B cell (primary cell): ENCODE measurements at regions not wholly inside any gene's neighbourhood (a gene's known extent, or its start where the extent isn't known, plus 50 kb on each side); places are given as distances from the start of the nearest gene placed in this dataset.

ENCODE experiments used
- ATAC-seq: fragments of 200-7000 bp; cut with Tn5 transposase; one replicate; pipeline ENCODE4 v1.10.0; 2021; ENCODE audit warnings: low read depth, mild to moderate bottlenecking, moderate number of reproducible peaks, moderate library complexity
- CTCF ChIA-PET: fragments of 350-600 bp; sonication (Branson Sonifier 250); formaldehyde crosslinking; loops from one replicate; lab custom pipeline; 2021; ENCODE audit warnings: antibody characterized with exemption, inconsistent platforms; lab: Charles Lee
- POLR2A ChIA-PET: fragments of 350-600 bp; sonication (Branson Sonifier 250); formaldehyde crosslinking; loops from one replicate; lab custom pipeline; 2021; ENCODE audit warnings: antibody characterized with exemption; lab: Charles Lee
- DNase-seq: peaks from one replicate; pipeline ENCODE4 v3.0.0; 2013
- H2AFZ ChIP-seq: 2 replicates; pipeline ENCODE4 v1.6.1; 2012; ENCODE audit warnings: mild to moderate bottlenecking, low read depth, low read length; ENCODE audit not compliant: insufficient read depth, poor library complexity, severe bottlenecking
- H3K27ac ChIP-seq, 2 donors: 1 replicate in 1 of 2; 2 replicates in 1 of 2; pipeline ENCODE4 v1.5.1; 2012 to 2013; ENCODE audit warnings: low read length in 2 of 2, mild to moderate bottlenecking in 2 of 2, moderate library complexity in 1 of 2
- H3K27me3 ChIP-seq, 4 experiments: fragments of 200-600 bp in 1 of 4; sonication (generic) in 1 of 4; replicated peaks in 1 of 4; 1 replicate in 2 of 4; 2 replicates in 2 of 4; pipeline versions ENCODE4 v1.6.1 to v1.7.0; 2013 to 2016; ENCODE audit warnings: low read length in 3 of 4, mild to moderate bottlenecking in 2 of 4, mixed read lengths in 1 of 4, moderate library complexity in 1 of 4; ENCODE audit not compliant: insufficient read depth in 4 of 4, control insufficient read depth in 3 of 4; ENCODE audit errors: control extremely low read depth in 1 of 4
- H3K36me3 ChIP-seq, 2 experiments: replicated peaks in 1 of 2; 1 replicate in 1 of 2; 2 replicates in 1 of 2; pipeline versions ENCODE4 v1.6.1 to v1.7.1; 2013; ENCODE audit warnings: low read length in 1 of 2; ENCODE audit not compliant: insufficient read depth in 2 of 2, control insufficient read depth in 1 of 2; ENCODE audit errors: control extremely low read depth in 1 of 2, extremely low read depth in 1 of 2
- H3K4me1 ChIP-seq, 2 donors: fragments of 200-600 bp in 1 of 2; sonication (generic) in 1 of 2; 1 replicate in 1 of 2; 2 replicates in 1 of 2; pipeline versions ENCODE4 v1.5.1 to v1.6.1; 2013 to 2017; ENCODE audit warnings: low read length in 2 of 2; ENCODE audit not compliant: control insufficient read depth in 2 of 2, insufficient read depth in 2 of 2
- H3K4me2 ChIP-seq: replicated peaks from 2 replicates; pipeline ENCODE3; 2012; ENCODE audit warnings: mild to moderate bottlenecking, low read depth, low read length; ENCODE audit not compliant: poor library complexity, severe bottlenecking
- H3K4me3 ChIP-seq, 5 experiments: fragments of 200-600 bp in 1 of 5; sonication (generic) in 1 of 5; 1 replicate in 3 of 5; 2 replicates in 2 of 5; pipeline versions ENCODE4 v1.5.1 to v1.7.0; 2011 to 2016; ENCODE audit warnings: low read length in 4 of 5, mild to moderate bottlenecking in 4 of 5, low read depth in 2 of 5, control low read depth in 1 of 5, moderate library complexity in 1 of 5; ENCODE audit not compliant: insufficient read depth in 1 of 5; ENCODE audit errors: control extremely low read depth in 1 of 5, extremely low read depth in 1 of 5
- H3K79me2 ChIP-seq: fragments of 200-600 bp; sonication (generic); one replicate; pipeline ENCODE4 v1.6.0; 2016; ENCODE audit warnings: low read length; ENCODE audit not compliant: control insufficient read depth, insufficient read depth
- H3K9ac ChIP-seq: fragments of 200-600 bp; sonication (generic); 2 replicates; pipeline ENCODE4 v1.6.1; 2017; ENCODE audit warnings: mild to moderate bottlenecking, low read length, moderate library complexity
- H3K9me3 ChIP-seq, 3 donors: one replicate each; pipeline versions ENCODE4 v1.6.1 to v1.7.1; 2013; ENCODE audit warnings: low read length in 2 of 3; ENCODE audit not compliant: control insufficient read depth in 2 of 3, insufficient read depth in 1 of 3; ENCODE audit errors: control extremely low read depth in 1 of 3
- H4K20me1 ChIP-seq: 2 replicates; pipeline ENCODE4 v1.6.0; 2012; ENCODE audit warnings: mild to moderate bottlenecking, low read length; ENCODE audit not compliant: insufficient read depth, control insufficient read depth, poor library complexity, severe bottlenecking
- H3K27ac Mint-ChIP-seq: one replicate; pipeline ENCODE4 v1.8.0; 2021; ENCODE audit warnings: mixed read lengths
- H3K27me3 Mint-ChIP-seq: one replicate; pipeline ENCODE4 v1.8.0; 2021; ENCODE audit warnings: mixed read lengths
- H3K4me1 Mint-ChIP-seq: one replicate; pipeline ENCODE4 v1.8.0; 2021; ENCODE audit warnings: mixed read lengths
- H3K4me3 Mint-ChIP-seq: one replicate; pipeline ENCODE4 v1.8.0; 2021; ENCODE audit warnings: mixed read lengths
- H3K9me3 Mint-ChIP-seq: one replicate; pipeline ENCODE4 v1.8.0; 2022; ENCODE audit warnings: mixed read lengths; ENCODE audit not compliant: insufficient read depth
- CTCF ChIP-seq: fragments of 200-600 bp; IDR thresholded peaks from one replicate; pipeline ENCODE4 v1.8.0; 2022; ENCODE audit warnings: antibody characterized with exemption, mild to moderate bottlenecking
- EZH2 ChIP-seq: IDR thresholded peaks from 2 replicates; pipeline ENCODE4 v1.6.1; 2012; ENCODE audit warnings: borderline replicate concordance, low read depth, mild to moderate bottlenecking, moderate library complexity, low read length; ENCODE audit not compliant: insufficient read depth, poor library complexity, severe bottlenecking
- WGBS: methylation state at CpG from one replicate; pipeline ENCODE4 v1.1.5; 2013; ENCODE audit warnings: missing lambda C conversion rate; ENCODE audit not compliant: insufficient coverage; 5-methylcytosine and 5-hydroxymethylcytosine counted together
- intact Hi-C: fragments of 100-400 bp; cut with micrococcal nuclease; formaldehyde crosslinking; loops from one replicate; pipeline ENCODE4 v1.10.0; 2022

- H3K4me3 ChIP-seq = no peak overlapping the region
- no peaks in the 10 kb centered on the region for H4K20me1 ChIP-seq
- Mint-ChIP-seq H3K27me3 (no peaks in the 10 kb centered on the region), H3K4me3 (no peak overlapping the region), H3K4me1 (no peaks in the 10 kb centered on the region), H3K9me3 (peaks cover 3% of the 10 kb centered on the region), H3K27ac (no peak overlapping the region)
- WGBS = 69% methylated on average over 4 of the region's 5 CpGs
- H3K27me3 ChIP-seq = no peaks in the 10 kb centered on the region
- ATAC-seq (no peak), DNase-seq (no peak)
- intact Hi-C loops = no loop called here
- no peak overlapping the region for H3K27ac ChIP-seq
- no peaks in the 10 kb centered on the region for H3K79me2 ChIP-seq
- no peaks in the 10 kb centered on the region for H3K9me3 ChIP-seq
- CTCF ChIA-PET = no interaction called here
- H3K4me2 ChIP-seq = no peak overlapping the region
- H3K4me1 ChIP-seq = no peaks in the 10 kb centered on the region
- POLR2A ChIA-PET = no interaction called here
- no peak overlapping the region for H3K9ac ChIP-seq
- TF ChIP-seq EZH2 (no peak), CTCF (no peak)
- H3K36me3 ChIP-seq = no peaks in the 10 kb centered on the region
- H2AFZ ChIP-seq = no peak overlapping the region
Measured at GRCh38 chr3:20669184-20669583, 483.2 kb upstream of the SGO1 start.

- Histone ChIP-seq H3K27ac (no peak overlapping the region), H4K20me1 (no peaks in the 10 kb centered on the region), H3K4me2 (no peak overlapping the region), H3K4me3 (no peak overlapping the region), H3K36me3 (no peaks in the 10 kb centered on the region), H3K9ac (no peak overlapping the region), H3K27me3 (no peaks in the 10 kb centered on the region), H2AFZ (no peak overlapping the region), H3K9me3 (no peaks in the 10 kb centered on the region), H3K4me1 (no peaks in the 10 kb centered on the region), H3K79me2 (no peaks in the 10 kb centered on the region)
- ATAC-seq (no peak), DNase-seq (no peak)
- POLR2A ChIA-PET = no interaction called here
- intact Hi-C loops = no loop called here
- CTCF ChIA-PET = no interaction called here
- Mint-ChIP-seq H3K27ac (no peak overlapping the region), H3K9me3 (no peaks in the 10 kb centered on the region), H3K4me1 (no peaks in the 10 kb centered on the region), H3K4me3 (no peak overlapping the region), H3K27me3 (no peaks in the 10 kb centered on the region)
- TF ChIP-seq EZH2 (no peak), CTCF (no peak)
- WGBS = 94% methylated on average over 3 of the region's 3 CpGs
Measured at GRCh38 chr3:20668411-20668810, 482.4 kb upstream of the SGO1 start.
